ENCODE measurements at regions not wholly inside any gene's neighbourhood (a gene's known extent, or its start where the extent isn't known, plus 50 kb on each side); places are given as distances from the start of the nearest gene placed in this dataset. TPM values are rescaled to one million over a fixed set of nuclear protein-coding genes. Genes with fewer than 3 reads are reported as not detected.
"Not testable (repeated sequence)": the region's sequence is repeated elsewhere in the genome, so short reads cannot be mapped to it uniquely, and the experiment has no call there.

- Histone ChIP-seq H3K9me3 (ENCODE audit: control insufficient read depth in 4 of 4, insufficient read depth in 3 of 4, low read length in 3 of 4) (peaks cover 0 to 7% (median 2%) of the 10 kb centered on the region in 4 donors), H3K27ac (ENCODE audit: low read depth in 1 of 2, low read length in 1 of 2) (no peak overlapping the region), H3K4me1 (ENCODE audit: control insufficient read depth in 5 of 5, insufficient read depth in 5 of 5, low read length in 5 of 5) (no peaks in the 10 kb centered on the region), H3K4me3 (no peak overlapping the region), H3K36me3 (ENCODE audit: control insufficient read depth in 4 of 4, insufficient read depth in 4 of 4, low read length in 4 of 4) (no peaks in the 10 kb centered on the region), H3K9ac (ENCODE audit: insufficient read depth in 1 of 2, low read length in 2 of 2) (no peak overlapping the region), H3K27me3 (ENCODE audit: control insufficient read depth in 3 of 3, insufficient read depth in 3 of 3, low read length in 2 of 3) (no peaks in the 10 kb centered on the region)
- WGBS, 2 donors, result 43 to 87% methylated on average over 2 of the region's 2 CpGs
- TF ChIP-seq, protein P1, sequence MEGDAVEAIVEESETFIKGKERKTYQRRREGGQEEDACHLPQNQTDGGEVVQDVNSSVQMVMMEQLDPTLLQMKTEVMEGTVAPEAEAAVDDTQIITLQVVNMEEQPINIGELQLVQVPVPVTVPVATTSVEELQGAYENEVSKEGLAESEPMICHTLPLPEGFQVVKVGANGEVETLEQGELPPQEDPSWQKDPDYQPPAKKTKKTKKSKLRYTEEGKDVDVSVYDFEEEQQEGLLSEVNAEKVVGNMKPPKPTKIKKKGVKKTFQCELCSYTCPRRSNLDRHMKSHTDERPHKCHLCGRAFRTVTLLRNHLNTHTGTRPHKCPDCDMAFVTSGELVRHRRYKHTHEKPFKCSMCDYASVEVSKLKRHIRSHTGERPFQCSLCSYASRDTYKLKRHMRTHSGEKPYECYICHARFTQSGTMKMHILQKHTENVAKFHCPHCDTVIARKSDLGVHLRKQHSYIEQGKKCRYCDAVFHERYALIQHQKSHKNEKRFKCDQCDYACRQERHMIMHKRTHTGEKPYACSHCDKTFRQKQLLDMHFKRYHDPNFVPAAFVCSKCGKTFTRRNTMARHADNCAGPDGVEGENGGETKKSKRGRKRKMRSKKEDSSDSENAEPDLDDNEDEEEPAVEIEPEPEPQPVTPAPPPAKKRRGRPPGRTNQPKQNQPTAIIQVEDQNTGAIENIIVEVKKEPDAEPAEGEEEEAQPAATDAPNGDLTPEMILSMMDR (IDR thresholded peaks at IDR 0.05; ENCODE audit: control extremely low read depth, extremely low read depth), result no peak
- ATAC-seq (ENCODE audit: insufficient read depth, low FRiP score) (no peak), DNase-seq (no peak)
Measured at GRCh38 chr20:30412972-30413371, 844.5 kb upstream of the DEFB115 start.

DNA sequence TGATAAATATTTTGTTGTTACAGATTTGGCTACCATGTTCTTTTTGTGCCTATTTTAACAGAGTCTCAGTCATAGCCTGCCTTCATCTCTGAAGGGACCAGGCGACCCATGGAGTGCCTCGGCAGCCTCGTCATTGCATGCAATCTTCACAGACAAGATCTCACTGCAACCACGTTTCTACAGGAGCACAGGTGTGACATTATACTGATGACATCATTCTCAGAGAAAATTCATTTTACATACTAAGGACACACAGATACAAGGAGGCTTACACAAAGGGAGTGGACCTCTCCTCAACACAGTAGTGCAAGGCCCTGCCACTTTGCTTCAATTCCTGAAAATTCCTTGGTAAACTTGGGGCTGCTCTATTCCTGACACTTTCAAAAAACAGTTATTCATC lies 840.1 kb upstream of the DEFB115 start:
- not testable (repeated sequence) for H3K27ac ChIP-seq (ENCODE audit: low read depth in 1 of 2, low read length in 1 of 2); H3K9ac ChIP-seq (ENCODE audit: insufficient read depth in 1 of 2, low read length in 2 of 2); H3K9me3 ChIP-seq (ENCODE audit: control insufficient read depth in 4 of 4, insufficient read depth in 3 of 4, low read length in 3 of 4); H3K4me1 ChIP-seq (ENCODE audit: control insufficient read depth in 5 of 5, insufficient read depth in 5 of 5, low read length in 5 of 5); H3K27me3 ChIP-seq (ENCODE audit: control insufficient read depth in 3 of 3, insufficient read depth in 3 of 3, low read length in 2 of 3); H3K36me3 ChIP-seq (ENCODE audit: control insufficient read depth in 4 of 4, insufficient read depth in 4 of 4, low read length in 4 of 4); ATAC-seq (ENCODE audit: insufficient read depth, low FRiP score); H3K4me3 ChIP-seq; DNase-seq
- WGBS, 2 donors, result 82 to 85% methylated on average over 4 of the region's 4 CpGs

DNA sequence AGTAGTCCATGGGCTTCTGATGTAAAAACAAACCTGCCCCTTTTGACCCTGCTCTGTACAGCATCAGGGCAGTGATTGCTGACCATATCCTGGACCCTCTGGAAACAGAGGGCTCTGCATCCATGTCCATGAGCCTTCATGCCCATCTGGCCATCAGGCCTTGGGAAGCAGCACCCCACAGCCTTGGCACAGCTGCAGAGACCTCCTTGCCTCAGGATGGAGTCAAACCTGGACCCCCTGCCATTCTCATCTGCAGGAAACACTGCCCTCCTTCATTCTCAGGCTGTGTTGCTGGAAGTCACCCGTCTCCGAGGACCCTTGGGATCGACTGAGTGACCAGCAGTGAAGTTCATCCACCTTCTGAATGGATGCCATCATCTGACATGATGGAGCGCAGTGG lies 839.1 kb upstream of the DEFB115 start:
- not testable (repeated sequence) for H3K9me3 ChIP-seq (ENCODE audit: control insufficient read depth in 4 of 4, insufficient read depth in 3 of 4, low read length in 3 of 4); H3K4me1 ChIP-seq (ENCODE audit: control insufficient read depth in 5 of 5, insufficient read depth in 5 of 5, low read length in 5 of 5); H3K9ac ChIP-seq (ENCODE audit: insufficient read depth in 1 of 2, low read length in 2 of 2); H3K27ac ChIP-seq (ENCODE audit: low read depth in 1 of 2, low read length in 1 of 2); H3K36me3 ChIP-seq (ENCODE audit: control insufficient read depth in 4 of 4, insufficient read depth in 4 of 4, low read length in 4 of 4); DNase-seq; ATAC-seq (ENCODE audit: insufficient read depth, low FRiP score); H3K27me3 ChIP-seq (ENCODE audit: control insufficient read depth in 3 of 3, insufficient read depth in 3 of 3, low read length in 2 of 3); H3K4me3 ChIP-seq
- WGBS, 2 donors, result 83 to 91% methylated on average over 4 of the region's 4 CpGs

- Histone ChIP-seq H3K36me3 (ENCODE audit: control insufficient read depth in 4 of 4, insufficient read depth in 4 of 4, low read length in 4 of 4) (no peaks in the 10 kb centered on the region), H3K9me3 (ENCODE audit: control insufficient read depth in 4 of 4, insufficient read depth in 3 of 4, low read length in 3 of 4) (peaks cover 0 to 6% (median 3%) of the 10 kb centered on the region in 4 donors), H3K4me1 (ENCODE audit: control insufficient read depth in 5 of 5, insufficient read depth in 5 of 5, low read length in 5 of 5) (no peaks in the 10 kb centered on the region), H3K27ac (ENCODE audit: low read depth in 1 of 2, low read length in 1 of 2) (no peak overlapping the region), H3K27me3 (ENCODE audit: control insufficient read depth in 3 of 3, insufficient read depth in 3 of 3, low read length in 2 of 3) (no peaks in the 10 kb centered on the region), H3K4me3 (no peak overlapping the region), H3K9ac (ENCODE audit: insufficient read depth in 1 of 2, low read length in 2 of 2) (no peak overlapping the region)
- DNase-seq (no peak), ATAC-seq (ENCODE audit: insufficient read depth, low FRiP score) (no peak)
- TF ChIP-seq, protein P1 (IDR thresholded peaks at IDR 0.05; ENCODE audit: control extremely low read depth, extremely low read depth), result no peak
- 70 to 80% methylated on average over 2 of the region's 2 CpGs for WGBS, 2 donors
Measured at GRCh38 chr20:30419466-30419865, 838.0 kb upstream of the DEFB115 start.

DNA sequence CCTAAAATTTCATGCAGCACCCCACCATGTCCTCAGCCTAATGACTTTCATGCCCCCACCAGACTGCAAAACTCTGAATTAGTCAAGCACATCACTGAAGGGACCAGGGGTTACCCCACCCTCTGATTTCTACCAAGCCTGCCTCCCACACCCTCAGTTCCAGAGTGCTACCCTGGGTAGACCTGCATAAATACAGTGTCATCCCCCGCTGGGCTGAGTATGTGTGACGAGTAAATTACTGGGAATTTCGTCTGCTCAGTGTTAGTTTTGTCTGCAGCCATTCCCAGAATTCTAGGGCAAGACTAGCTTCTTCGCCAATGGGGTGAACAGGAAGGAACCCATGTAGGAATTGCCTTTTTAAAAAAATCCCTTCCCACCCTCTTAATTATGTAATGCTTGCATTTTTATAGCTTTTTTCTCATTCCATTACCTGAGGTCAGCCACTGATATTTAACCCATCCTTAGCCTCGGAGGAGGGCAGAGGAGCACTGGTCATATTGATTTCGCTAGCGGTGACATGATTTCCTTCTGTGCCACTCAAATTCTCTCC lies 837.5 kb upstream of the DEFB115 start:
- not testable (repeated sequence) for H3K9me3 ChIP-seq (ENCODE audit: control insufficient read depth in 4 of 4, insufficient read depth in 3 of 4, low read length in 3 of 4); H3K27me3 ChIP-seq (ENCODE audit: control insufficient read depth in 3 of 3, insufficient read depth in 3 of 3, low read length in 2 of 3); H3K4me3 ChIP-seq; ATAC-seq (ENCODE audit: insufficient read depth, low FRiP score); DNase-seq; H3K27ac ChIP-seq (ENCODE audit: low read depth in 1 of 2, low read length in 1 of 2); H3K4me1 ChIP-seq (ENCODE audit: control insufficient read depth in 5 of 5, insufficient read depth in 5 of 5, low read length in 5 of 5); H3K36me3 ChIP-seq (ENCODE audit: control insufficient read depth in 4 of 4, insufficient read depth in 4 of 4, low read length in 4 of 4); H3K9ac ChIP-seq (ENCODE audit: insufficient read depth in 1 of 2, low read length in 2 of 2)
- 73 to 76% methylated on average over 7 of the region's 7 CpGs for WGBS, 2 donors

Small RNA genes in the stretch of these regions (small RNA-seq; reads per million reads assigned to genes)
- gene CFTRP3 (ENCODE audit: low replicate concordance), result not detected
- not detected for gene MLLT10P1 (ENCODE audit: low replicate concordance)
- not detected for gene RF00019 (ENCODE audit: low replicate concordance)

All from lung (tissue), 12 donors.